Stomach smooth muscle (tissue), 2 donors: ENCODE measurements at regions not wholly inside any gene's neighbourhood (a gene's known extent, or its start where the extent isn't known, plus 50 kb on each side); places are given as distances from the start of the nearest gene placed in this dataset.

Experiments
- H3K27ac ChIP-seq: one replicate; pipeline ENCODE4 v1.7.0; 2013; ENCODE audit warnings: mild to moderate bottlenecking, low read length, inconsistent platforms
- H3K27me3 ChIP-seq, 2 donors: one replicate each; pipeline ENCODE4 v1.7.0; 2013; ENCODE audit warnings: low read length in 2 of 2; ENCODE audit not compliant: insufficient read depth in 2 of 2, control insufficient read depth in 1 of 2
- H3K36me3 ChIP-seq, 2 donors: one replicate each; pipeline ENCODE4 v1.7.0; 2013; ENCODE audit warnings: low read length in 2 of 2; ENCODE audit not compliant: control insufficient read depth in 2 of 2, insufficient read depth in 2 of 2
- H3K4me1 ChIP-seq: one replicate; pipeline ENCODE4 v1.7.0; 2013; ENCODE audit warnings: low read length; ENCODE audit not compliant: control insufficient read depth, insufficient read depth
- H3K4me3 ChIP-seq, 2 donors: one replicate each; pipeline ENCODE4 v1.7.0; 2013; ENCODE audit warnings: low read length in 2 of 2
- H3K9ac ChIP-seq, 2 donors: one replicate each; pipeline ENCODE4 v1.7.0; 2013; ENCODE audit warnings: low read length in 2 of 2, mild to moderate bottlenecking in 1 of 2
- H3K9me3 ChIP-seq, 2 donors: one replicate each; pipeline ENCODE4 v1.7.0; 2013; ENCODE audit warnings: low read length in 2 of 2; ENCODE audit not compliant: control insufficient read depth in 2 of 2
- donor health status: healthy.
- donor health status: Pancreatic carcinoma.

DNA sequence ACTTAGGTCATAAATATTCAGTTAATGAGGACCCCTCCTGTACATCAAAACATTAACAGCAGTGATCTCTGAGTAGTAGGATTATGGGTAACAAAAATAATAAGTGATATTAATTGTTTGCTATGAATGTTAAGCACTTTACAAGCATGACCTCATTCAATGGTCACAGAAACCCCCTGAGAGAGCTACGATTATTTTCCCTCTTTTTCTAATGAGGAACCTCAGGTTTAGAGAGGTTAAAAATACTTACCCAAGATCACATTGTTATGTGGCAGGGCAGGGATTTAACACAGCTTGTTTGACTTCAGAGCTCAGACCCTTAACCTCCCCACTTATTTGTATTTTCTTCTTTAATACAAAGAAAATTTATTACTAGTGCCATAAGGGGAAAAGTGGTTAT lies 228.2 kb downstream of the TBL1XR1 start:
- no peaks in the 10 kb centered on the region for H3K36me3 ChIP-seq
- no peak overlapping the region for H3K4me3 ChIP-seq
- no peak overlapping the region for H3K9ac ChIP-seq
- no peaks in the 10 kb centered on the region for H3K9me3 ChIP-seq
- H3K27ac ChIP-seq: no peak overlapping the region
- H3K4me1 ChIP-seq: no peaks in the 10 kb centered on the region
- no peaks in the 10 kb centered on the region for H3K27me3 ChIP-seq

DNA sequence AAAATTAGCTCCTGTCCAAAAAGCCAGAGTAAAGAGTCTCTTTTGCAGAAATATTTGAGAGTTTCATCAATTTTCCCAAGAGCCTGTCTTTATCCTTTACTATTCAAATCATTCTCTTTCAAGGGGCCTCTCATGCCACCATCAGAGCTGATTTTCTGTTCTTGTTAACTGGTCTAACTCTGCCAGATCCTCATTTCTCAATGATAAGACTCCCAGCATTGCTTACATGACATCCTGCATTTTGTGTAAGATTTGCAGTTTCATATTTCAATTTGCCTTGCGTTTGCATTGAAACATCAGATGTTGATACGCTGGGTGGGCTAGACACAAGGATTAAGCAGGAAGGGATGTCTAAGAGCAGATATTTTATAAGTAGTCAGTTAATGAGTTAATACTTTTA lies 228.7 kb downstream of the TBL1XR1 start:
- no peaks in the 10 kb centered on the region for H3K4me1 ChIP-seq
- H3K27ac ChIP-seq: no peak overlapping the region
- H3K36me3 ChIP-seq: no peaks in the 10 kb centered on the region
- H3K27me3 ChIP-seq: no peaks in the 10 kb centered on the region
- H3K4me3 ChIP-seq: no peak overlapping the region
- H3K9me3 ChIP-seq: no peaks in the 10 kb centered on the region
- no peak overlapping the region for H3K9ac ChIP-seq

GRCh38 chr3:176967522-176967921 lies 229.8 kb downstream of the TBL1XR1 start:
- Histone ChIP-seq H3K9ac (no peak overlapping the region), H3K9me3 (no peaks in the 10 kb centered on the region), H3K36me3 (no peaks in the 10 kb centered on the region), H3K4me3 (no peak overlapping the region), H3K27ac (no peak overlapping the region), H3K4me1 (no peaks in the 10 kb centered on the region), H3K27me3 (no peaks in the 10 kb centered on the region)

DNA sequence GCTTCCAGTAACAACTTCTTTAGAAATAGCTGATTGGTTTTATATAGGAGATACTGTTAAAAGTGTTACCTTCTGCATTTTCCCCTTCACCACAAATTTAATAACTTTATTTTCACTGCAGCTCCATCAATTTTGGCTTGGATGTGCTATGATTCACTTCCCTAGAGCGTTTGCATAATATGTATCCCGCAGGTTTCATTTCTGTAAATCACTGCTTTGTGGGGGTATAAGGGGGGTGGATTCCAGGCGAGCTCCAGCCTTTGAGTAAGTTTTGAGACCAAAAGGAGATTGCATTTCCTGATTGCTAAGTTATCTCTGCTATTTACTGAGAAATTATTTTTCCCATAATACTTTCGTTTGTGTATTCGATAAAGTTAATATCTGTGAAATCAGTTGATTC lies 232.6 kb downstream of the TBL1XR1 start:
- Histone ChIP-seq H3K27me3 (no peaks in the 10 kb centered on the region), H3K36me3 (no peaks in the 10 kb centered on the region), H3K9me3 (no peaks in the 10 kb centered on the region), H3K9ac (no peak overlapping the region), H3K27ac (no peak overlapping the region), H3K4me1 (no peaks in the 10 kb centered on the region), H3K4me3 (no peak overlapping the region)

DNA sequence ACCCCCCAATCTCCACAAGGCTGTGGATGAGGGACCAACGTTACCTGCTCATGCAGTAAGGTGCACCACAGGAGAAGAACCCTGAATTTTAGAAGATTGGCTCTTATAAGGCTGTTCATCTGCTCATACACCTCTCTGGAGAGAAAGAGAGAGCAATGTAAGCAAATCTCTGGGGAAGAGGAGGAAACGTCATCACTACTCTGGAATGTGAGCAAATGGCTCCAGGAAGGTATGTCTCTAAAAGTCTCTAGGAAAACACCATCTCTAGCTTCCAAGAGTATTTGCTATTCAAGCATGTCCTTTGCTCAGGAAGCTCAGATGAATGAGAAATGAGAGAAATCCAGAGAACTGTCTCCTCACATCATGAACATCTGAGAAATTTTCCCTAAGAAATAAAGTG lies 235.4 kb downstream of the TBL1XR1 start:
- Histone ChIP-seq H3K27ac (no peak overlapping the region), H3K9me3 (no peaks in the 10 kb centered on the region), H3K4me1 (no peaks in the 10 kb centered on the region), H3K36me3 (no peaks in the 10 kb centered on the region), H3K9ac (no peak overlapping the region), H3K4me3 (no peak overlapping the region), H3K27me3 (no peaks in the 10 kb centered on the region)

GRCh38 chr3:176959867-176960266 lies 237.4 kb downstream of the TBL1XR1 start:
- H3K4me1 ChIP-seq: no peaks in the 10 kb centered on the region
- no peak overlapping the region for H3K4me3 ChIP-seq
- H3K36me3 ChIP-seq: no peaks in the 10 kb centered on the region
- H3K27me3 ChIP-seq: no peaks in the 10 kb centered on the region
- no peak overlapping the region for H3K27ac ChIP-seq
- H3K9ac ChIP-seq: no peak overlapping the region
- no peaks in the 10 kb centered on the region for H3K9me3 ChIP-seq

DNA sequence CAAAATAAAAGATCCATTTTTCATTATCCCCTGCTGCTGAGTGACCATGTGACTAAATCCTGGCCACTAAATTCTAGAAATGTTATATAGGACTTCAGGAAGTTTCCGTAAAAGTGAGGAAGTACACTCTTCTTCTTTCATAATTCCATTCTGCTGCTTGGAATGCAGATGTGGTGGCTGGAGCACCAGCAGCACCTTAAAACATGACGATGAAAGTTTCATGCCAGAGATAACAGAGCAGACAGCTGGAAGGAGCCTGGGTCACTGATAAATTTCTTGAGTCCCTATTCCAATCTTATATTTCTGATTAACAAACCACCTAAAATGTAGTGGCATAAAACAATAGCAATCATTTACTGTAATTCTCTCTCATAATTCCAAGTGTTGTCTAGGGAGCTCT lies 238.7 kb downstream of the TBL1XR1 start:
- H3K9me3 ChIP-seq: no peaks in the 10 kb centered on the region
- H3K27ac ChIP-seq: no peak overlapping the region
- H3K4me3 ChIP-seq: no peak overlapping the region
- peaks cover 3% of the 10 kb centered on the region for H3K4me1 ChIP-seq
- H3K36me3 ChIP-seq: no peaks in the 10 kb centered on the region
- no peak overlapping the region for H3K9ac ChIP-seq
- no peaks in the 10 kb centered on the region for H3K27me3 ChIP-seq

GRCh38 chr3:176954517-176954916 lies 242.8 kb downstream of the TBL1XR1 start:
- Histone ChIP-seq H3K4me3 (no peak overlapping the region), H3K9ac (no peak overlapping the region), H3K27me3 (no peaks in the 10 kb centered on the region), H3K9me3 (no peaks in the 10 kb centered on the region), H3K27ac (no peak overlapping the region), H3K36me3 (no peaks in the 10 kb centered on the region), H3K4me1 (peaks cover 5% of the 10 kb centered on the region)

- no peak overlapping the region for H3K27ac ChIP-seq
- H3K9ac ChIP-seq: no peak overlapping the region
- H3K4me3 ChIP-seq: no peak overlapping the region
- H3K4me1 ChIP-seq: peaks cover 5% of the 10 kb centered on the region
- no peaks in the 10 kb centered on the region for H3K27me3 ChIP-seq
- H3K36me3 ChIP-seq: no peaks in the 10 kb centered on the region
- no peaks in the 10 kb centered on the region for H3K9me3 ChIP-seq
Observed at GRCh38 chr3:176953106-176954060, 243.9 kb downstream of the TBL1XR1 start.

DNA sequence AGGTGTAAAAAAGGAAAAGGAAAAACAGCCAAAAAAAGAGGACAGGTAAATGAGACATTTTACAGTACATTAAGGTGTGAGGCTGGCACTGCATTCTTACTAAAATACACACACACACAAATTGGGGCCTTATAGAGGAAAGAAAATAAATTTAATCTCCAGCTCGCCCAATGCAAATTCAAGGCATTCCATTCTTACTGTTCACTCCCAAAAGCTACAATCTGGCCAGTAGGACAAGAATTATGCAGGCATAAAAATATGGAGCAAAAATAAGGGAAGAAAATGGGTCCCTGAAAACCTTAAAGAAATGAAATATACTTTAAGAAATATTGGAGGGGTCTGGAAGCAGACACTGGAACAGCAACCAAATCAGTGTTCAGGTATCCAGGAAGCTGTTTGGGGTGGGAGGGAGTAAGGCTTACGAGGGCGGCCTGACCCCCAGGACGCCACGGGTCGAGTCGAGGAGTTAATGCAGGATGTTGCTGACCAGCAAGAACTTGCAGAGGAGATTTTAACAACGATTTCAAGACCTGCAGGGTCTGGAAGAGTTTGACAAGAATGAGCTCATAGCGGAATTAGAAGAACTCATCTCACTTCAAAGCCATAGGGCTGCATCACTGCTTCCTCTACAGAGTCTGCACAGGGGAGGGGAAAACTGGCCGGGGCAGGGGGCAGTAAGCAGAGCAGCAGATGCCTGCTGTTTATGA lies 245.5 kb downstream of the TBL1XR1 start:
- Histone ChIP-seq H3K27me3 (no peaks in the 10 kb centered on the region), H3K4me1 (peaks cover 5% of the 10 kb centered on the region), H3K4me3 (no peak overlapping the region), H3K36me3 (no peaks in the 10 kb centered on the region), H3K27ac (no peak overlapping the region), H3K9me3 (no peaks in the 10 kb centered on the region), H3K9ac (no peak overlapping the region)

DNA sequence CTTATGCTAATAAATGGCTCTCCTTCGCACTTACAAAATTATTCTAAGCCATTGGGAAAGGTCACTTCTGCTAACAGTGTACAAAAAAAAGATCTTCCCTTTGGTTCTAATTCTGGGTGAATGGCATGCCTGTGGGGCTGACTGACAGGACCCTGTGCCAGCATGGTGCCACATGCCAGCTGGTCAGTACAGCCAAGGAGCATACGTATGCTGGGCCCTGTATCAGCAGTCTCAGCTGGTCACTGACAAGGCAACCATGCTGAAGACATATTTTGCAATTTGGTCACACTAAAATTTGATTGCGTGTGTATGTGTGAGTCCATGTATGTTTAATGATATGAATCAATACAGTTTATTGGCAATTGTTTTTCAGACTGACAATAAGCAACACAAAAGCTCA lies 246.1 kb downstream of the TBL1XR1 start:
- Histone ChIP-seq H3K9ac (no peak overlapping the region), H3K27me3 (no peaks in the 10 kb centered on the region), H3K4me3 (no peak overlapping the region), H3K36me3 (no peaks in the 10 kb centered on the region), H3K4me1 (peaks cover 5% of the 10 kb centered on the region), H3K27ac (no peak overlapping the region), H3K9me3 (no peaks in the 10 kb centered on the region)
